ENCODE measurements at regions not wholly inside any gene's neighbourhood (a gene's known extent, or its start where the extent isn't known, plus 50 kb on each side); places are given as distances from the start of the nearest gene placed in this dataset.
"Not testable (repeated sequence)": the region's sequence is repeated elsewhere in the genome, so short reads cannot be mapped to it uniquely, and the experiment has no call there.

- POLR2A ChIA-PET: interaction anchor here (0.6 to 1.0 kb wide), 7 partner anchors 53 to 1433 kb away, joined by 3 to 6 read pairs (median 4); no protein-coding TSS in a partner anchor
- intact Hi-C loops (cut with DNase I, micrococcal nuclease): loop anchor here (1.0 to 10.0 kb wide), 18 partner anchors 28 to 883 kb away; partner anchors contain the start of genes CARMIL1 (in 1 of the 2) and TRIM38 (in 1 of the 2)
- ATAC-seq (peak; percentile 93), DNase-seq (peak; percentile 81)
- Mint-ChIP-seq H3K4me1 (peaks cover 32% of the 10 kb centered on the region), H3K27ac (peak overlapping the region; percentile 97), H3K27me3 (no peaks in the 10 kb centered on the region), H3K4me3 (peak overlapping the region; percentile 81), H3K9me3 (ENCODE audit: low read depth) (peaks cover 10% of the 10 kb centered on the region), H3K36me3 (ENCODE audit: low read depth) (peaks cover 43% of the 10 kb centered on the region)
- CTCF ChIA-PET: interaction anchor here (0.6 to 2.4 kb wide), 8 partner anchors 13 to 142 kb away, joined by 3 to 6 read pairs (median 4); no protein-coding TSS in a partner anchor
Observed at GRCh38 chr6:25138233-25138933, 140.8 kb upstream of the CARMIL1 start.

DNA sequence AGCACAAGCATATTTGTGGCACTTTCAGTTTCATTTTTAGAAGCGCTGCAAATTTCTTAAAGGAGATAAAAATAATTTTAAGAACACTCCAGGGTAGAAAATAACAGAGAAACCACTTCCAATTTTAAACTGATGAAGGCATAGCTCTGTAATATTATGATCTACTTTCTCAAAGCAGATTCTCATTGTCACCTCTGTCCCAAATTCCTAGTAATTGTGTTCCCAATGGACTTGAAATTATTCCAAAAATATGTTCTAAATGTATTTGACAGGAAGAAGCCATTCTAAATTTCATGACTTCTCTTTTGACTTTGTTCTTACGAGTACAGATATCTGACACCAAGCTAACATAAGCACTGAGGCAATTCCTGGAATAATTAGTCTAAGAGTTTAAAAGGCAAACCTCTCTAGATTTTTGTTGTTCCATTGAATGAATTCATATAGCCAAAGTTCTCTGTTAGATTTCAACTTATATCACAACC lies 140.2 kb upstream of the CARMIL1 start:
- ChIA-PET POLR2A (no interaction called here), CTCF (interaction anchor here (0.7 to 2.4 kb wide), 4 partner anchors 13 to 85 kb away, joined by 3 to 6 read pairs (median 4); no protein-coding TSS in a partner anchor)
- Mint-ChIP-seq H3K27me3 (no peaks in the 10 kb centered on the region), H3K9me3 (ENCODE audit: low read depth) (peaks cover 6% of the 10 kb centered on the region), H3K4me3 (peak overlapping the region; percentile 81), H3K4me1 (peaks cover 30% of the 10 kb centered on the region), H3K36me3 (ENCODE audit: low read depth) (peaks cover 37% of the 10 kb centered on the region), H3K27ac (peak overlapping the region; percentile 97)
- no peak for ATAC-seq
- DNase-seq: no peak
- intact Hi-C loops (cut with DNase I, micrococcal nuclease): loop anchor here (1.0 to 10.0 kb wide), 18 partner anchors 27 to 882 kb away; partner anchors contain the start of genes CARMIL1 (in 1 of the 2) and TRIM38 (in 1 of the 2)

DNA sequence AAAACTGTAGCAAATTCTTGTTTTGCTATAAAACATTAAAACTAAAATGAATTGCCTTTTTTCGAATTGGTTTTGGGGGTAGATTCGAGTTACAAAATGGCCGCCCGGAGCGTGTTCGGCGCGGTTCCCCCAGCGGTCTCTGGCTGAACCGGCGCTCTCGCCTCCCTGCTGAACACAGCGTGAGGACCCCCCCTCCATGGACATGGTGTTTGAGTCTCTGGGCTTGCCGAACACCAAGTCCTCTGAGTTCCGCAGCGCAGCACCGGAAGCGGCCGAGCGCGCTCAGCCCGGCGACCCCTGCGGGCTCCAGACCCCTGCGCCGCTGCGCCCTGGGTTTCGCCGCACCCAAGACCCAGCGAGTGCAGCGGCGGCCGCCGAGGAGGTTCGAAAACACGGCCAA lies 139.6 kb upstream of the CARMIL1 start:
- CTCF ChIA-PET: interaction anchor here (2.4 kb wide), 1 partner anchor 40 kb away, joined by 6 read pairs; no protein-coding TSS in a partner anchor
- H3K9me3 Mint-ChIP-seq (ENCODE audit: low read depth); H3K27me3 Mint-ChIP-seq; DNase-seq; ATAC-seq; H3K4me3 Mint-ChIP-seq; POLR2A ChIA-PET: not testable (repeated sequence)
- Mint-ChIP-seq H3K4me1 (peaks cover 28% of the 10 kb centered on the region), H3K36me3 (ENCODE audit: low read depth) (peaks cover 31% of the 10 kb centered on the region), H3K27ac (peak overlapping the region; percentile 97)
- intact Hi-C loops (cut with DNase I, micrococcal nuclease): loop anchor here (2.0 to 10.0 kb wide), 7 partner anchors 27 to 823 kb away; partner anchors contain the start of gene TRIM38 (in 1 of the 2)

DNA sequence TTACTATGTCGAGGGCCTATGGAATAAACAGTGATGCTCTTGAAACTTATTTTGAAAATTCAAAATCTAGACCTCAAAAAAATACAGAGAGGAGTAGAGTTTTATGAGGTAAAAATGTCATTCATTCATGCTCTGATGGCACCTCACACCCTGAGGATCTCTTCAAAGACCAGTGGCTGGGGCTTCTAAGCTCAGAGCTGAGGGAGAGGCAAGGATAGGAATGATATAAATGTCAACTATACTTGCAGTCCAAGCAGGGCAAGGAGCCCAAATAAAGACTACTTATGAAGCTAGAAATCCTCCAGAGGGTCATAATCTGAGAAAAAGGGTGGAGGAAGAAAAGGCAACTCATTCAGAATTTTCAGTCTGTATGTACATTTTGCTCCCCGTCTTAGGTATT lies 136.7 kb upstream of the CARMIL1 start:
- no peak for ATAC-seq
- intact Hi-C loops (cut with DNase I, micrococcal nuclease): no loop called here
- DNase-seq: no peak
- peaks cover 24% of the 10 kb centered on the region for H3K4me1 Mint-ChIP-seq
- no peak overlapping the region for H3K27ac Mint-ChIP-seq
- H3K27me3 Mint-ChIP-seq: no peaks in the 10 kb centered on the region
- ChIA-PET CTCF (interaction anchor here (0.8 to 0.9 kb wide), 2 partner anchors 14 to 541 kb away, joined by 3 read pairs; no protein-coding TSS in a partner anchor), POLR2A (no interaction called here)
- no peak overlapping the region for H3K4me3 Mint-ChIP-seq
- H3K9me3 Mint-ChIP-seq (ENCODE audit: low read depth): no peaks in the 10 kb centered on the region
- H3K36me3 Mint-ChIP-seq (ENCODE audit: low read depth): peaks cover 4% of the 10 kb centered on the region

- H3K27ac Mint-ChIP-seq: no peak overlapping the region
Observed at GRCh38 chr6:25144919-25145318, 134.3 kb upstream of the CARMIL1 start.

GRCh38 chr6:25147223-25147622 lies 132.0 kb upstream of the CARMIL1 start:
- Mint-ChIP-seq H3K27me3 (no peaks in the 10 kb centered on the region), H3K9me3 (ENCODE audit: low read depth) (peaks cover 2% of the 10 kb centered on the region), H3K4me1 (peaks cover 26% of the 10 kb centered on the region), H3K27ac (no peak overlapping the region), H3K36me3 (ENCODE audit: low read depth) (no peaks in the 10 kb centered on the region), H3K4me3 (no peak overlapping the region)
- POLR2A ChIA-PET: no interaction called here
- ATAC-seq: peak; percentile 75
- CTCF ChIA-PET: interaction anchor here (1.2 kb wide), 1 partner anchor 129 kb away, joined by 3 read pairs; no protein-coding TSS in a partner anchor
- intact Hi-C loops (cut with DNase I, micrococcal nuclease): no loop called here
- no peak for DNase-seq

More at GRCh38 chr6:25144919-25145318, 134.3 kb upstream of the CARMIL1 start:
- Mint-ChIP-seq H3K4me3 (no peak overlapping the region), H3K27me3 (no peaks in the 10 kb centered on the region), H3K4me1 (peaks cover 19% of the 10 kb centered on the region), H3K36me3 (ENCODE audit: low read depth) (no peaks in the 10 kb centered on the region), H3K9me3 (ENCODE audit: low read depth) (peaks cover 2% of the 10 kb centered on the region)
- POLR2A ChIA-PET: no interaction called here
- CTCF ChIA-PET: no interaction called here
- intact Hi-C loops (cut with DNase I, micrococcal nuclease): no loop called here
- DNase-seq: no peak
- no peak for ATAC-seq

DNA sequence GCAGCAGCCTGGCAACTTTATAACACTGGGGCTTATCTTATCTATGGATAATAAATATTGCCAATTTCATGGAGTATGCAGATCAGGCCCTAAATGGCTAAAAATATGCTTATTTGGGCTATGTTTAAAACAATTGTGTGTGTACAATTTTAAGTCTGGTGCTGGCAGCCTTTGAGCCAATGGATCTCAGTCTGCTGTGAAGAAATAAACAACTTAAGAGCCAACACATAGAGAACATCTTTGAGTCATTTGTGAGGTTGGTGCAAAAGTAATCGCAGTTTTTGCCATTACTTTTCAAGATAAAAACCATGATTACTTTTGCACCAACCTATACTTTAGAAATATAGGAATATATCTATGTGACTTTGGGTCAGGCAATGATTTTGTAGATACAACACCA lies 129.1 kb upstream of the CARMIL1 start:
- H3K9me3 Mint-ChIP-seq (ENCODE audit: low read depth): peaks cover 2% of the 10 kb centered on the region

GRCh38 chr6:25150863-25151262 lies 128.3 kb upstream of the CARMIL1 start:
- ChIA-PET CTCF (no interaction called here), POLR2A (no interaction called here)
- H3K36me3 Mint-ChIP-seq (ENCODE audit: low read depth): no peaks in the 10 kb centered on the region
- H3K4me1 Mint-ChIP-seq: peaks cover 27% of the 10 kb centered on the region
- no peak overlapping the region for H3K4me3 Mint-ChIP-seq
- no peaks in the 10 kb centered on the region for H3K27me3 Mint-ChIP-seq
- DNase-seq (no peak), ATAC-seq (no peak)
- peaks cover 2% of the 10 kb centered on the region for H3K9me3 Mint-ChIP-seq (ENCODE audit: low read depth)
- no peak overlapping the region for H3K27ac Mint-ChIP-seq
- intact Hi-C loops (cut with DNase I, micrococcal nuclease): no loop called here

More for the DNA sequence above, 129.1 kb upstream of the CARMIL1 start:
- POLR2A ChIA-PET: no interaction called here
- CTCF ChIA-PET: no interaction called here
- Mint-ChIP-seq H3K4me1 (peaks cover 21% of the 10 kb centered on the region), H3K27ac (no peak overlapping the region), H3K36me3 (ENCODE audit: low read depth) (no peaks in the 10 kb centered on the region), H3K4me3 (no peak overlapping the region), H3K27me3 (no peaks in the 10 kb centered on the region)
- ATAC-seq (no peak), DNase-seq (no peak)
- intact Hi-C loops (cut with DNase I, micrococcal nuclease): no loop called here

DNA sequence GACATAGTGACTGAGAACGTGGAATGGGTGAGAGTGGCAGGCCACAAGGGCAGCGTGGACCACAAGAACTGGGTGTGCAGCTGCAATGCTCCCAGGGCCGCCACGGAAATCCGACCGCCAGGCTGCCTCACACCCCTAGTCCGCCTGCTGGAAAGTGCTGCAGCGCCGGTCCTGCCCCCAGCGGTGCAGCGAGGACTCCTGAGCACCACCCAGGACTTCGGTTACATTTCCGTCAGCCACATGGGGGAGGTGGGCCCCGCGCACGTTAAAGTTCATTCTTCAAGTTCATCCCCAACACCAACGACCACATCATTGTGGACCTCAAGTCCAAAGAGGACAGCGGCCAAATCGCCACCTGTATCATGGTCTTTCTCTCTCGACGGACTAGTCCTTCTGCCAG lies 126.1 kb upstream of the CARMIL1 start:
- Mint-ChIP-seq H3K27me3 (no peaks in the 10 kb centered on the region), H3K9me3 (ENCODE audit: low read depth) (peaks cover 15% of the 10 kb centered on the region), H3K4me3 (no peak overlapping the region), H3K4me1 (peaks cover 17% of the 10 kb centered on the region), H3K36me3 (ENCODE audit: low read depth) (peaks cover 2% of the 10 kb centered on the region), H3K27ac (no peak overlapping the region)
- ChIA-PET CTCF (interaction anchor here (1.2 kb wide), 1 partner anchor 52 kb away, joined by 3 read pairs; no protein-coding TSS in a partner anchor), POLR2A (interaction anchor here (0.8 kb wide), 1 partner anchor 18 kb away, joined by 7 read pairs; no protein-coding TSS in a partner anchor)
- DNase-seq (no peak), ATAC-seq (no peak)
- intact Hi-C loops (cut with DNase I, micrococcal nuclease): no loop called here

GRCh38 chr6:25154034-25154596 lies 125.1 kb upstream of the CARMIL1 start:
- no peak for ATAC-seq
- DNase-seq: no peak
- H3K4me3 Mint-ChIP-seq: no peak overlapping the region
- H3K27ac Mint-ChIP-seq: no peak overlapping the region
- ChIA-PET POLR2A (no interaction called here), CTCF (interaction anchor here (1.2 kb wide), 1 partner anchor 53 kb away, joined by 3 read pairs; no protein-coding TSS in a partner anchor)
- H3K27me3 Mint-ChIP-seq: no peaks in the 10 kb centered on the region
- H3K9me3 Mint-ChIP-seq (ENCODE audit: low read depth): peaks cover 17% of the 10 kb centered on the region
- intact Hi-C loops (cut with DNase I, micrococcal nuclease): no loop called here
- H3K4me1 Mint-ChIP-seq: peaks cover 15% of the 10 kb centered on the region
- peaks cover 2% of the 10 kb centered on the region for H3K36me3 Mint-ChIP-seq (ENCODE audit: low read depth)

GRCh38 chr6:25155211-25155610 lies 124.0 kb upstream of the CARMIL1 start:
- CTCF ChIA-PET: no interaction called here
- ATAC-seq: no peak

More at GRCh38 chr6:25155211-25155610, 124.0 kb upstream of the CARMIL1 start:
- peaks cover 5% of the 10 kb centered on the region for H3K36me3 Mint-ChIP-seq (ENCODE audit: low read depth)
- POLR2A ChIA-PET: no interaction called here
- H3K9me3 Mint-ChIP-seq (ENCODE audit: low read depth): peaks cover 21% of the 10 kb centered on the region
- intact Hi-C loops (cut with DNase I, micrococcal nuclease): no loop called here
- no peak overlapping the region for H3K4me3 Mint-ChIP-seq
- H3K4me1 Mint-ChIP-seq: peaks cover 15% of the 10 kb centered on the region
- DNase-seq: no peak
- H3K27me3 Mint-ChIP-seq: peaks cover 2% of the 10 kb centered on the region
- H3K27ac Mint-ChIP-seq: peak overlapping the region; percentile 32
